ENCODE measurements at regions not wholly inside any gene's neighbourhood (a gene's known extent, or its start where the extent isn't known, plus 50 kb on each side); places are given as distances from the start of the nearest gene placed in this dataset.

GRCh38 chr7:24499871-24500270, 73.4 kb upstream of the PALS2 start:
- CTCF ChIA-PET, result interaction anchor here (0.7 kb wide), 1 partner anchor 71 kb away, joined by 4 read pairs; no protein-coding TSS in a partner anchor
- Histone ChIP-seq H3K9ac (ENCODE audit: low read length) (no peak overlapping the region), H3K4me2 (replicated peaks; ENCODE audit: low read depth, low read length, poor library complexity, severe bottlenecking) (no peak overlapping the region), H3K4me3 (ENCODE audit: control extremely low read depth in 1 of 5, extremely low read depth in 1 of 5, insufficient read depth in 1 of 5, low read depth in 2 of 5, low read length in 4 of 5) (no peak overlapping the region), H3K27ac (ENCODE audit: low read length in 2 of 2) (no peak overlapping the region), H4K20me1 (ENCODE audit: control insufficient read depth, insufficient read depth, low read length, poor library complexity, severe bottlenecking) (no peaks in the 10 kb centered on the region), H3K27me3 (replicated peaks in 1 of 4; ENCODE audit: control extremely low read depth in 1 of 4, control insufficient read depth in 3 of 4, insufficient read depth in 4 of 4, low read length in 3 of 4) (peaks cover 0 to 5% (median 0%) of the 10 kb centered on the region in 4 experiments), H3K9me3 (ENCODE audit: control extremely low read depth in 1 of 3, control insufficient read depth in 2 of 3, insufficient read depth in 1 of 3, low read length in 2 of 3) (peaks cover 0 to 1% (median 0%) of the 10 kb centered on the region in 3 donors), H3K79me2 (ENCODE audit: control insufficient read depth, insufficient read depth, low read length) (no peaks in the 10 kb centered on the region), H3K4me1 (ENCODE audit: control insufficient read depth in 2 of 2, insufficient read depth in 2 of 2, low read length in 2 of 2) (no peaks in the 10 kb centered on the region), H2AFZ (ENCODE audit: insufficient read depth, low read depth, low read length, poor library complexity, severe bottlenecking) (no peak overlapping the region), H3K36me3 (replicated peaks in 1 of 2; ENCODE audit: control extremely low read depth in 1 of 2, control insufficient read depth in 1 of 2, extremely low read depth in 1 of 2, insufficient read depth in 2 of 2, low read length in 1 of 2) (no peaks in the 10 kb centered on the region)
- ATAC-seq (ENCODE audit: low read depth) (no peak), DNase-seq (no peak)
- no peak for TF ChIP-seq EZH2 (IDR thresholded peaks at IDR 0.05; ENCODE audit: borderline replicate concordance, insufficient read depth, low read depth, low read length, poor library complexity, severe bottlenecking)
- Mint-ChIP-seq H3K27me3 (peaks cover 18% of the 10 kb centered on the region), H3K4me1 (no peaks in the 10 kb centered on the region), H3K4me3 (no peak overlapping the region), H3K27ac (no peak overlapping the region), H3K9me3 (ENCODE audit: insufficient read depth) (peaks cover under 1% of the 10 kb centered on the region)
- intact Hi-C loops (cut with micrococcal nuclease), result no loop called here
- POLR2A ChIA-PET, result no interaction called here
- 83% methylated on average over 1 of the region's 2 CpGs for WGBS (ENCODE audit: insufficient coverage)

GRCh38 chr7:24500599-24500998, 72.7 kb upstream of the PALS2 start:
- H3K27ac Mint-ChIP-seq, result no peak overlapping the region
- H3K9me3 Mint-ChIP-seq (ENCODE audit: insufficient read depth), result no peaks in the 10 kb centered on the region
- H3K4me2 ChIP-seq (replicated peaks; ENCODE audit: low read depth, low read length, poor library complexity, severe bottlenecking), result no peak overlapping the region
- H3K27ac ChIP-seq (ENCODE audit: low read length in 2 of 2), result no peak overlapping the region
- no peak for DNase-seq
- H3K4me3 Mint-ChIP-seq, result no peak overlapping the region
- H3K4me1 ChIP-seq (ENCODE audit: control insufficient read depth in 2 of 2, insufficient read depth in 2 of 2, low read length in 2 of 2), result no peaks in the 10 kb centered on the region
- H3K9me3 ChIP-seq (ENCODE audit: control extremely low read depth in 1 of 3, control insufficient read depth in 2 of 3, insufficient read depth in 1 of 3, low read length in 2 of 3), result no peaks in the 10 kb centered on the region
- WGBS (ENCODE audit: insufficient coverage), result 86% methylated on average over 3 of the region's 3 CpGs
- ChIA-PET POLR2A (no interaction called here), CTCF (no interaction called here)
- H3K79me2 ChIP-seq (ENCODE audit: control insufficient read depth, insufficient read depth, low read length), result no peaks in the 10 kb centered on the region
- TF ChIP-seq CTCF (IDR thresholded peaks at IDR 0.05) (no peak), EZH2 (IDR thresholded peaks at IDR 0.05; ENCODE audit: borderline replicate concordance, insufficient read depth, low read depth, low read length, poor library complexity, severe bottlenecking) (no peak)
- no peaks in the 10 kb centered on the region for H3K4me1 Mint-ChIP-seq
- H3K9ac ChIP-seq (ENCODE audit: low read length), result no peak overlapping the region
- H3K4me3 ChIP-seq (ENCODE audit: control extremely low read depth in 1 of 5, extremely low read depth in 1 of 5, insufficient read depth in 1 of 5, low read depth in 2 of 5, low read length in 4 of 5), result no peak overlapping the region
- H2AFZ ChIP-seq (ENCODE audit: insufficient read depth, low read depth, low read length, poor library complexity, severe bottlenecking), result no peak overlapping the region
- H3K36me3 ChIP-seq (replicated peaks in 1 of 2; ENCODE audit: control extremely low read depth in 1 of 2, control insufficient read depth in 1 of 2, extremely low read depth in 1 of 2, insufficient read depth in 2 of 2, low read length in 1 of 2), result no peaks in the 10 kb centered on the region
- no peak for ATAC-seq (ENCODE audit: low read depth)
- intact Hi-C loops (cut with micrococcal nuclease), result no loop called here
- peaks cover 0 to 5% (median 0%) of the 10 kb centered on the region in 4 experiments for H3K27me3 ChIP-seq (replicated peaks in 1 of 4; ENCODE audit: control extremely low read depth in 1 of 4, control insufficient read depth in 3 of 4, insufficient read depth in 4 of 4, low read length in 3 of 4)
- H4K20me1 ChIP-seq (ENCODE audit: control insufficient read depth, insufficient read depth, low read length, poor library complexity, severe bottlenecking), result no peaks in the 10 kb centered on the region
- H3K27me3 Mint-ChIP-seq, result peaks cover 15% of the 10 kb centered on the region

Measured in B cell (primary cell).